ENCODE measurements at regions not wholly inside any gene's neighbourhood (a gene's known extent, or its start where the extent isn't known, plus 50 kb on each side); places are given as distances from the start of the nearest gene placed in this dataset.

DNA sequence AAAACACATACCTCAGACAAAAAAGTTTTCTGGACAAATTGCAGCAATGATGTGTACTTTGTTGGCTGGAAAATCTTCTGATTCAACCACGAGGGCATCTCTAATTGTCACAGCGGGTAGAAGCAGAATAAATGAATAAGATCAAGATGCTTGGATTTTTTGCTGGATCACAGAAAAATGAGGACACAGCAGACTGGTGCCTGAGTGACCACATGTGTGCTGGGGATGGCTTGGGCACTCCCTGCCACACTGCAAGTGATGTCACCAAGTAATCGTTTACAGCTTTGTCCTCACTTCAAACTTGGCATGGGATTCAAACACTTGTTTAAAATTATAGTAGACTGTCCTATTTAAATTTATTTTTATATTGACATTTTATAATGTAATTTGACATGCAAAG, 557.0 kb downstream of the SPRY1 start:
- TF ChIP-seq EZH2 (IDR thresholded peaks at IDR 0.05; ENCODE audit: borderline replicate concordance, low read length) = no peak
- TF ChIP-seq, protein P1, sequence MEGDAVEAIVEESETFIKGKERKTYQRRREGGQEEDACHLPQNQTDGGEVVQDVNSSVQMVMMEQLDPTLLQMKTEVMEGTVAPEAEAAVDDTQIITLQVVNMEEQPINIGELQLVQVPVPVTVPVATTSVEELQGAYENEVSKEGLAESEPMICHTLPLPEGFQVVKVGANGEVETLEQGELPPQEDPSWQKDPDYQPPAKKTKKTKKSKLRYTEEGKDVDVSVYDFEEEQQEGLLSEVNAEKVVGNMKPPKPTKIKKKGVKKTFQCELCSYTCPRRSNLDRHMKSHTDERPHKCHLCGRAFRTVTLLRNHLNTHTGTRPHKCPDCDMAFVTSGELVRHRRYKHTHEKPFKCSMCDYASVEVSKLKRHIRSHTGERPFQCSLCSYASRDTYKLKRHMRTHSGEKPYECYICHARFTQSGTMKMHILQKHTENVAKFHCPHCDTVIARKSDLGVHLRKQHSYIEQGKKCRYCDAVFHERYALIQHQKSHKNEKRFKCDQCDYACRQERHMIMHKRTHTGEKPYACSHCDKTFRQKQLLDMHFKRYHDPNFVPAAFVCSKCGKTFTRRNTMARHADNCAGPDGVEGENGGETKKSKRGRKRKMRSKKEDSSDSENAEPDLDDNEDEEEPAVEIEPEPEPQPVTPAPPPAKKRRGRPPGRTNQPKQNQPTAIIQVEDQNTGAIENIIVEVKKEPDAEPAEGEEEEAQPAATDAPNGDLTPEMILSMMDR (IDR thresholded peaks at IDR 0.05; ENCODE audit: low read length) = no peak
